ENCODE measurements at regions not wholly inside any gene's neighbourhood (a gene's known extent, or its start where the extent isn't known, plus 50 kb on each side); places are given as distances from the start of the nearest gene placed in this dataset.

DNA sequence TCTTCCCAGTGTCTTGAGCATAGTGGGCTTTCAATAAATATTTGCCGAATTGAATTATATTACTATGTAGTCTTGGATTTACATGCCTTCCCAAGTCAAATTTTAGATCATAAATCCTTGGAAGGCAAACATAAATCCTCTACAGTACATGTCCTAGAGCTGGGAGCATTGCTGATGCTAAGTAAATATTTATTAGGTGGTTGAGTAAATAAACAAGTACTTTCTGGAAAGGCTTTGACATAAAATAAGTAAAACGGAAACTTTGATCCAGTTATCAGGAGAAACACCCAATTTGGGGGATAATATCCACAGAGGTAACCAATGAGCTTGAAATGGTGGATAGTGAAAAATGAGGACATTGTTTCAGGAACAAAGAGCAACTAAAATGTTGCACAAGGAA, 162.8 kb upstream of the SVIL start:
- Histone ChIP-seq H3F3A (ENCODE audit: low read depth) (no peaks in the 10 kb centered on the region), H3K9me3 (ENCODE audit: insufficient read depth, low read depth, low read length) (no peaks in the 10 kb centered on the region), H3K27me3 (ENCODE audit: insufficient read depth, low read length, poor library complexity, severe bottlenecking) (no peaks in the 10 kb centered on the region), H3K9me2 (replicated peaks; ENCODE audit: low read depth, low read length) (no peaks in the 10 kb centered on the region), H3K9ac (ENCODE audit: low read depth, low read length, poor library complexity, severe bottlenecking) (no peak overlapping the region), H2AFZ (ENCODE audit: low read length) (no peak overlapping the region), H3K36me3 (ENCODE audit: insufficient read depth, low read length) (no peaks in the 10 kb centered on the region), H4K20me1 (ENCODE audit: insufficient read depth, low read length, poor library complexity, severe bottlenecking) (no peaks in the 10 kb centered on the region), H3K4me2 (ENCODE audit: low read depth, low read length, poor library complexity, severe bottlenecking) (no peak overlapping the region), H3K4me1 (ENCODE audit: insufficient read depth, low read length, poor library complexity, severe bottlenecking) (no peaks in the 10 kb centered on the region), H3K79me2 (ENCODE audit: insufficient read depth, low read length) (no peaks in the 10 kb centered on the region), H3K4me3 (ENCODE audit: low read length, poor library complexity, severe bottlenecking) (no peak overlapping the region)
- TF ChIP-seq, protein P1, sequence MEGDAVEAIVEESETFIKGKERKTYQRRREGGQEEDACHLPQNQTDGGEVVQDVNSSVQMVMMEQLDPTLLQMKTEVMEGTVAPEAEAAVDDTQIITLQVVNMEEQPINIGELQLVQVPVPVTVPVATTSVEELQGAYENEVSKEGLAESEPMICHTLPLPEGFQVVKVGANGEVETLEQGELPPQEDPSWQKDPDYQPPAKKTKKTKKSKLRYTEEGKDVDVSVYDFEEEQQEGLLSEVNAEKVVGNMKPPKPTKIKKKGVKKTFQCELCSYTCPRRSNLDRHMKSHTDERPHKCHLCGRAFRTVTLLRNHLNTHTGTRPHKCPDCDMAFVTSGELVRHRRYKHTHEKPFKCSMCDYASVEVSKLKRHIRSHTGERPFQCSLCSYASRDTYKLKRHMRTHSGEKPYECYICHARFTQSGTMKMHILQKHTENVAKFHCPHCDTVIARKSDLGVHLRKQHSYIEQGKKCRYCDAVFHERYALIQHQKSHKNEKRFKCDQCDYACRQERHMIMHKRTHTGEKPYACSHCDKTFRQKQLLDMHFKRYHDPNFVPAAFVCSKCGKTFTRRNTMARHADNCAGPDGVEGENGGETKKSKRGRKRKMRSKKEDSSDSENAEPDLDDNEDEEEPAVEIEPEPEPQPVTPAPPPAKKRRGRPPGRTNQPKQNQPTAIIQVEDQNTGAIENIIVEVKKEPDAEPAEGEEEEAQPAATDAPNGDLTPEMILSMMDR (conservative IDR thresholded peaks at IDR 0.05; ENCODE audit: low read length), result no peak
- TF ChIP-seq EZH2phosphoT487 (IDR thresholded peaks at IDR 0.05; ENCODE audit: borderline replicate concordance), result no peak

DNA sequence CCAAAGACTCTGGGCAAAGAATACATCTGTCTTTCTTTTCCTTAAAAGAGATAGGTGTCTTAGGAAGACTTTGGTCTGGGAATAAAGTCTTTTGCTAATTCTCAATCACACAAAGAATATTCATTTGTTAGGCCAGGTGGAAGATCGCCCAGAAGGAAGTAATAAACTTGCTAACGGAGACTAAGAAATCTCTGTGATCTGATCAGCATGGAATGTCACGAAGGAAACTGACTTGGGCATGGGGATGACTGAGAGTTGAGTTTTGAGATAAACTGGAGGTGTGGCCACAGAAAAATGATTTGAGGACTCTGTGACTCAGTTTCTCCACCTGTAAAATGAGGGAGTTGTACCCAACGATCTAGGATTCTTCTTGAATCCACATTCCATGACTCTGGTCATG, 161.1 kb upstream of the SVIL start:
- H4K20me1 ChIP-seq (ENCODE audit: insufficient read depth, low read length, poor library complexity, severe bottlenecking), result no peaks in the 10 kb centered on the region
- no peaks in the 10 kb centered on the region for H3K9me2 ChIP-seq (replicated peaks; ENCODE audit: low read depth, low read length)
- H3K4me1 ChIP-seq (ENCODE audit: insufficient read depth, low read length, poor library complexity, severe bottlenecking), result no peaks in the 10 kb centered on the region
- no peaks in the 10 kb centered on the region for H3F3A ChIP-seq (ENCODE audit: low read depth)
- H3K9me3 ChIP-seq (ENCODE audit: insufficient read depth, low read depth, low read length), result no peaks in the 10 kb centered on the region
- H2AFZ ChIP-seq (ENCODE audit: low read length), result no peak overlapping the region
- H3K4me2 ChIP-seq (ENCODE audit: low read depth, low read length, poor library complexity, severe bottlenecking), result no peak overlapping the region
- no peak overlapping the region for H3K4me3 ChIP-seq (ENCODE audit: low read length, poor library complexity, severe bottlenecking)
- H3K27me3 ChIP-seq (ENCODE audit: insufficient read depth, low read length, poor library complexity, severe bottlenecking), result no peaks in the 10 kb centered on the region
- no peak for TF ChIP-seq EZH2phosphoT487 (IDR thresholded peaks at IDR 0.05; ENCODE audit: borderline replicate concordance)
- TF ChIP-seq, protein P1 (conservative IDR thresholded peaks at IDR 0.05; ENCODE audit: low read length), result no peak
- H3K79me2 ChIP-seq (ENCODE audit: insufficient read depth, low read length), result no peaks in the 10 kb centered on the region
- no peak overlapping the region for H3K9ac ChIP-seq (ENCODE audit: low read depth, low read length, poor library complexity, severe bottlenecking)
- no peaks in the 10 kb centered on the region for H3K36me3 ChIP-seq (ENCODE audit: insufficient read depth, low read length)

DNA sequence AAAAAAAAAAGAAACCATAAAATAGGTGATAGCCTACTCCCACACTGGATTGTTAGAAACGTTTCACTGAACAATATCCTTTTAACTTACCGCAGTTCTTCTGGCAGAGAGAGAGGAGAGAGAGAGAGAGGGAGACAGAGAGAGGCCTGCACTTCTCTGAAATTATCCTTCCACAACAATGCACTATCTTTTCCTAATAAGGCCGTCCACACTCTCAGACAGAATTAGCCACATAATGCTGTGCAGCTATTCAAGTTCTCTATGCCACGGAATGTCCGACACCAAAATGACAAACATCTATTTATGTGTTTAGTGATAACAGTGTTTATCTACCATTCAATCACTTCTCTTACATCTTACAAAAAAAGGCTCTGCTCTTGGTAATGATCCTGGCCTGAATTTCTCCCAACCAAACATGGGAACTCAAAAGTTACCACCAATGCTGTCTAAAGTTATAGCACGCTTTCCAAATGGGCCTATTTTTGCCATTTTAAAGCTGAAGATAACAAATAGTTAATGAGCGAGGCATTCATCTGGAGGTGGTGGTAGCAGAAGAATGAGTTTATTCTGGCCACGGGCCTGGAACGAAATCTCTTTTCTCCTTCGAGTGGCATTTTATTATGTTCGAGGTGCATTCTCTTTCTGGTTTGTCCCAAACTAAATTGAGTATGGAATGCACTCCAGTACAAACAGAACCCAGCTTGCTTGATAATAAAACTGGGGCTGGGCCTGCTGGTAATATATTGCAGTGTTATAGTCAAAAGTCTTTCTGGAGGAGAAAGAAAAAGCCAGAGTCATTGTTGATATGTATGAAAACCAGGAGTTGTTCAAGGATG, 160.2 kb upstream of the SVIL start:
- no peaks in the 10 kb centered on the region for H3K27me3 ChIP-seq (ENCODE audit: insufficient read depth, low read length, poor library complexity, severe bottlenecking)
- H3K4me2 ChIP-seq (ENCODE audit: low read depth, low read length, poor library complexity, severe bottlenecking), result no peak overlapping the region
- no peaks in the 10 kb centered on the region for H3K4me1 ChIP-seq (ENCODE audit: insufficient read depth, low read length, poor library complexity, severe bottlenecking)
- no peak overlapping the region for H3K4me3 ChIP-seq (ENCODE audit: low read length, poor library complexity, severe bottlenecking)
- no peaks in the 10 kb centered on the region for H3F3A ChIP-seq (ENCODE audit: low read depth)
- no peak overlapping the region for H3K9ac ChIP-seq (ENCODE audit: low read depth, low read length, poor library complexity, severe bottlenecking)
- no peaks in the 10 kb centered on the region for H4K20me1 ChIP-seq (ENCODE audit: insufficient read depth, low read length, poor library complexity, severe bottlenecking)
- no peak overlapping the region for H2AFZ ChIP-seq (ENCODE audit: low read length)
- H3K9me3 ChIP-seq (ENCODE audit: insufficient read depth, low read depth, low read length), result no peaks in the 10 kb centered on the region
- no peaks in the 10 kb centered on the region for H3K36me3 ChIP-seq (ENCODE audit: insufficient read depth, low read length)
- H3K9me2 ChIP-seq (replicated peaks; ENCODE audit: low read depth, low read length), result no peaks in the 10 kb centered on the region
- TF ChIP-seq, protein P1 (conservative IDR thresholded peaks at IDR 0.05; ENCODE audit: low read length), result no peak
- no peak for TF ChIP-seq EZH2phosphoT487 (IDR thresholded peaks at IDR 0.05; ENCODE audit: borderline replicate concordance)
- H3K79me2 ChIP-seq (ENCODE audit: insufficient read depth, low read length), result no peaks in the 10 kb centered on the region

All from Loucy (cell line).